Kidney tubule cell (primary cell): ENCODE measurements at regions not wholly inside any gene's neighbourhood (a gene's known extent, or its start where the extent isn't known, plus 50 kb on each side); places are given as distances from the start of the nearest gene placed in this dataset.

Experiments
- DNase-seq: peaks from one replicate; pipeline ENCODE4 v3.0.0-alpha.2; 2018; ENCODE audit warnings: low spot score

GRCh38 chr3:31349001-31349748, 183.6 kb upstream of the STT3B start:
- DNase-seq = no peak

DNA sequence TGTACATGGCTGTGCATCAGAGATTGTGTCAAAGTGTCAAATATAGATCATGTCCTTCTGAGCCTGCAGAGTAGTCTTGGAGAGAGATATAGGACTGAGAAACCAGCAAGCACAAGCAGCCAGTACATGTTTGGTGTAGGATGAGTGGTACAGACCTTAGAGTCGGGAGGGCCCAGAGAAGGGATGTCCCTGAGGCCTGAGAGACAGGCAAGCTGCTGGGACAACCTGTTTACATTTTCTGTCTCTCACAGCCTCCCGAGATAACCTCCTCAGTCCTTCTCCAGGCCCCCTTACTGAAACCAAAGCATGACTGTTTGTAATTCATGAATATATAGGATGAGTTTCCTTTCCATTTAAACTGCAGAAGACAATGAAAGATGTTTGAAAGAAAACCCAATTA, 182.4 kb upstream of the STT3B start:
- DNase-seq = no peak

- no peak for DNase-seq
Observed at GRCh38 chr3:31352331-31352730, 180.4 kb upstream of the STT3B start.

GRCh38 chr3:31353166-31353565, 179.6 kb upstream of the STT3B start:
- DNase-seq = no peak

GRCh38 chr3:31354373-31354772, 178.4 kb upstream of the STT3B start:
- DNase-seq = no peak

GRCh38 chr3:31355807-31356206, 176.9 kb upstream of the STT3B start:
- DNase-seq = no peak

DNA sequence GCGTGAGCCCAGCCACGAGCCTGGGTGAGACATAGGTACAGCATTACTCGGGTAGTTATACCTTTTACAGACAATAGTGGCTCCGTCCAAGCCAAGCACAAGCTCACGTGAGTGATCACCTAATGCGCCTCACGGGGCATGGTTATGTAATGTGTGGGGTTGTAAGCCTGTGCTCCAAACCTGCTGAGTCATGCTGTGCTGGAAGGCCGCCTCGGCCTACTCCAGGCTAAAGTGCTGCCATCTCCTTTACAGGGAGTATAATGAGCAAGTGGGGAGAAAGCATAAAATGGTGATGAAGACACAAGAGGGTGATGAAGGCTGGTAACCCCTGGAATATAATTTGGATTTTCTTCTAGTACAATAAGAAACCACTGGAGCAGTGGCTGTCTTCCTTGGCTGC, 175.8 kb upstream of the STT3B start:
- peak; percentile 78 for DNase-seq

DNA sequence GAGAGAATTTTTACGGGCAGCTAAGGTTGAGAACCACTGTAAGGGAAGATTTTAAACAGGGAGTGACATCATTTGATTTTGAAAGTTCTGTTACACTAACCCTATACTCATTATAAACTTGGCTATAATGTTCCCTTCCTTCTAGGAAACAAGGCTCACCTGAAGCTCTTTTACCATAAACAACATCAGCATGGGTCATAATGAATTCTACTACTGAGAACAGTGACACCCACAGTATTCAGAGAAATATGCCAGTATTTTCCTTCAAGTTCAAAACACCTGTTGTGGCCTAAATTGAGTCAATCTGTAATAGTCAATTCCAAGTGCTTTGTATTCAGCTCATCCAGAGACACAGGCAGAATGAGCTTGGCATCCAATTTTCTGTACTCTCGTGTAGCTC, 175.3 kb upstream of the STT3B start:
- DNase-seq = no peak

DNA sequence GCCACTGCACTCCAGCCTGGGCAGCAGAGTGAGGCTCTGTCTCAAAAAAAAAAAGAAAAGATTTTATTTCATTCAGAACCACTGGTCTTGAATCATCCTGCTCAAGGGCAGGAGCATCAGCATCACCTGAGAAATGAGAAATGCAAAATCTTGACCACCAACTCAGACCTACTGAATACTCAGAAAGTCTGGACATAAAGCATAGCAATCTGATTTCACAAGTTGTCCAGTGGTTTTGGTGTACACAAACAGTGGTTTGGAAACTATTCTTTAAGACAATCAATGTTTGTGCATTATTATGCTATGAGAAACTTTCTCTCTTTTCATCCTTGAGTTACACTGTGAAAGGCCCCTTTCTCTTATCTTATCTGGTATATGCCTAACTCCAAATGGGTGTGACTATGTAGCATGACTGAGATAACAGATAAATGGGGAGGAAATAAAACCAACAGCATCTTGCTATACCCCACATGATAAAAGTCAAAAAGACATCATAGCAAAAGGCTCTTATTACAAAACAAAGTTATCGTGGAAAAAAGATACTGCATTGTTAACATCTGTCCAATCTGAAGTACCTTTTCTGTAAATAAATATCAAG, 174.2 kb upstream of the STT3B start:
- DNase-seq = no peak

GRCh38 chr3:31361371-31362273, 171.1 kb upstream of the STT3B start:
- DNase-seq = peak; percentile 90

DNA sequence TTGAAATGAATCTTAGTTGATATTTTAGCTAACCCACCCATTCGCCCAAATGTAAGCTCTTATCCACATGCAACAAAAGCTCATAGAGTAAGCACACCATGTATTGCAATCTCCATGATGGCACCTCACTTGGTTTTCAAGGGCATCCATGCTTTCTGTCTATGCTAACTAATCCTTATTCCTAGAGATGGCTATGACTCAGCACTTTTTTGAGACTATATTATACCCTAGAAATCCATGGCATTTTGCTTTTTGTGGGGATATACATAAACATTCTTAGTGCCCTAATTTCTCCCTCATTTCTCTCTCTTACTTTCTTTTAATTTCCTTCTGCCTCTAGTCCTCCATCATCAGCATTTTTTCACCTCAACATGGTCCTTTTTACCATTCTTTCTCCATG, 168.5 kb upstream of the STT3B start:
- DNase-seq = no peak

GRCh38 chr3:31364711-31365110, 168.0 kb upstream of the STT3B start:
- DNase-seq = peak; percentile 53

DNA sequence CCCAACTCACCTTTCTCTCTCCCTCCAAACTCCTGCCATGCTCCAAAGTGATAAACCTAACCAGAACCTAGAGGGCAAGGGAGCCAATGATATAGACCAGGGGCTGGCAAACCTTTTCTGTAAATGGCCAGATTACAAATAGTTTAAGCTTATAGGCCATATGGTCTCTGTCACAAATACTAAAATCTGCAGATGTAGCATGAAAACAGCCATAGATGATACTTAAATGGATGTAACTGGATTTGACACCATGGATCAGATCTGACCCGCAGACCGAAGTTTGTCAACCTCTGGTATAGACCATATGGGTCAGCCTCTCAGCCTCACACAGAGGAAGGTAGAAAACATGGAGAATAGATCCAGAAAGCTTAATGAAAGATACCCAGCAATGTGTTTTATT, 165.2 kb upstream of the STT3B start:
- no peak for DNase-seq

DNA sequence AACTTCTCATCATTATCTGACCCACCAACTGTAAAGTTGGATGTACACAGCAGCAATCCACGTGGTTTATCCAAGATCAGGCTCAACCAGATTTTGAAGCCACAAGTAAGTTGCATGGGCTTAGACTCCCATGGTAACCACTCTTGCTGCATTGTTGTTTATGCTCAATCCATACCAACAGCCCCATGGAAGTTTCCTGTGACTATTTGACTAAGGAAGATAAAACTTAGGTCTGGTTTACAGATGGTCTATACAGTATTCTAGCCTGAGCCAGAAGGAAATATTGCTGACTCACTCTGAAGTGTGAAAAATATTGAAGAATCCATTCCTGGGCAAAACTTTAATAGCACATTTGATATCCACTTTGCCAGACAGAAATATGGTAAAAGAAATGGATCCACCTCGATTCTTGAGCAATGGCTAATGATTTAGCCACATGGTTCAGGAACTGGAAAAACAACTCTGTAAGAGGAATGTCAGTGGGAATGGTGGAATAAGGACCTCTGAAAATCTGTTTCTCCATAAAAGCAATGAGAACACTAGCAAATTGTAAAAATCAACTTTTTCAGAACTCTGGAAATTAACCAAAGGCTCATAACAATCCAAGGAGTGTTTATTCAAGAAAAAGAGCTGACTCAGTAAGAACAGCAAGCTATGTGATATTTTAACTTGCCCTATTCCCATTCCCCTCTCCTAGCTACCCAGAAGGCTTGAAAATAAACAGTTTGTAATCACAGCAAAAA, 162.9 kb upstream of the STT3B start:
- peak; percentile 5 for DNase-seq

- DNase-seq = no peak
Observed at GRCh38 chr3:31370380-31370666, 162.4 kb upstream of the STT3B start.

DNA sequence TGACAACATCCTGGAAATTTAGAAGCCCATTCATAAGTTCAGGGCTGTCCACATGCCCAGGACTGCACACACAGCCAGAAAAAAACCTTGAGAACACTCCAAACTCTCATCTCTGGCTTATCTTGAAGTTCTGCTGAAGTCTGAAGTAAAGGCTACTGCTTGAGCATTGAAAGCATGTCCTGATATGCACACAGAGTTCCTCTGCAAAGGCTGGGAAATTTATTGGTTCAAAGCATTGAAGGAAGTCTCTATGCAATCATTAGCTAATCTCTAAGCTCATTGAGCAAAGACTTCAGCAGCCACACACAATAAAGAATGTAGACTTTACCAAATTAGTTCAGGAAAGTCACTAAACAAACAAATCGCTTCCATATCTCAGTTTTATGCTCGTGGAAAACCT, 162.0 kb upstream of the STT3B start:
- peak; percentile 49 for DNase-seq

- no peak for DNase-seq
Observed at GRCh38 chr3:31371484-31372177, 161.1 kb upstream of the STT3B start.

GRCh38 chr3:31373681-31374080, 159.0 kb upstream of the STT3B start:
- DNase-seq = no peak

- peak; percentile 91 for DNase-seq
Observed at GRCh38 chr3:31377045-31377642, 155.6 kb upstream of the STT3B start.

DNA sequence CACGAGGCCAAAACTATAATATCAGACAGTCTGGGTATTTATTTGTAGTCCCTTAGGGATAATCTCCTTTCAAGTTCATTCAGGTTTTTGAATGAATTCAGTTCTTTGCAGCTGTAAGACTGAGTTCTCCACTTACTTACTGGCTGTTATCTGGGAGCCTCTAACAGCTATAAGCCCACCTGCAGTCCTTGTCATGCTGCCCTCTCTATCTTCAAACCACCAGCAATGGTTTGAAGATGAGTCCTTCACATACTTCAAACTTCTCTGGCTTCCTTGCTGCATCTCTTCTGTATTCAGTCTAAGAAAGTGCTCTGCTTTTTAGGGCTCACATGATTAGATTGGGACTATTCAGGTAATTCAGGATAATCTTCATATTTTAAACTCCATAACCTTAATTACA, 154.5 kb upstream of the STT3B start:
- no peak for DNase-seq

DNA sequence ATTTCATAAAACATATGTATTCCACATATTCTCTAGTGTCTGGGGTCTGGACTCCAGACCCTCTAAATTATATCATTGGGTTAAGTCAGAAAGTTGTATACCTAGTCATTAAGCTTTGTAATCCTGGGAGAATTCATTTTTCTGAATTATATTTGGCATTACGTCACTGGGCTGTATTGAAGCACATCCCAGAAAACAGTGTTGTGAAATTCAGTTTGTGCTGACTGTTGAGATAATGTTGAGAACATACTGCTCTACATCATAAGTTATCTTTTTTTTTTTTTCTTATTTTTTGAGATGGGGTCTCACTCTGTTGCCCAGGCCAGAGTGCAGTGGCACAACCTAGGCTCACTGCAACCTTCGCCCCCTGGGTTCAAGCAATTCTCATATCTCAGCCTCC, 153.1 kb upstream of the STT3B start:
- DNase-seq = no peak
